Activated T-cell treated with anti-CD3 and anti-CD28 coated beads, Interleukin-2, amount 50 U/mL, for 4 hours (primary cell): ENCODE measurements at regions not wholly inside any gene's neighbourhood (a gene's known extent, or its start where the extent isn't known, plus 50 kb on each side); places are given as distances from the start of the nearest gene placed in this dataset.

Source experiments
- ATAC-seq, 2 donors: fragments of 200-7000 bp; cut with Tn5 transposase; one replicate each; pipeline ENCODE4 v1.10.0; 2021
- DNase-seq: peaks from one replicate; pipeline ENCODE4 v3.0.0-alpha.2; 2020
- H3K27me3 Mint-ChIP-seq: one replicate; pipeline ENCODE4 v1.8.0; 2021; ENCODE audit warnings: low read depth, mixed read lengths
- H3K36me3 Mint-ChIP-seq: one replicate; pipeline ENCODE4 v1.8.0; 2022; ENCODE audit warnings: mixed read lengths; ENCODE audit not compliant: insufficient read depth
- H3K4me1 Mint-ChIP-seq: one replicate; pipeline ENCODE4 v1.8.0; 2021; ENCODE audit warnings: low read depth, mixed read lengths
- H3K4me3 Mint-ChIP-seq: one replicate; pipeline ENCODE4 v1.8.0; 2021; ENCODE audit warnings: mild to moderate bottlenecking, moderate library complexity, mixed read lengths
- H3K9me3 Mint-ChIP-seq: one replicate; pipeline ENCODE4 v1.8.0; 2021; ENCODE audit warnings: mixed read lengths

- Mint-ChIP-seq H3K27me3 (no peaks in the 10 kb centered on the region), H3K4me3 (no peak overlapping the region), H3K9me3 (no peaks in the 10 kb centered on the region), H3K36me3 (no peaks in the 10 kb centered on the region), H3K4me1 (no peaks in the 10 kb centered on the region)
- DNase-seq = no peak
- ATAC-seq = no peak
Measured at GRCh38 chr1:65512383-65512782, 91.9 kb downstream of the LEPR start.

DNA sequence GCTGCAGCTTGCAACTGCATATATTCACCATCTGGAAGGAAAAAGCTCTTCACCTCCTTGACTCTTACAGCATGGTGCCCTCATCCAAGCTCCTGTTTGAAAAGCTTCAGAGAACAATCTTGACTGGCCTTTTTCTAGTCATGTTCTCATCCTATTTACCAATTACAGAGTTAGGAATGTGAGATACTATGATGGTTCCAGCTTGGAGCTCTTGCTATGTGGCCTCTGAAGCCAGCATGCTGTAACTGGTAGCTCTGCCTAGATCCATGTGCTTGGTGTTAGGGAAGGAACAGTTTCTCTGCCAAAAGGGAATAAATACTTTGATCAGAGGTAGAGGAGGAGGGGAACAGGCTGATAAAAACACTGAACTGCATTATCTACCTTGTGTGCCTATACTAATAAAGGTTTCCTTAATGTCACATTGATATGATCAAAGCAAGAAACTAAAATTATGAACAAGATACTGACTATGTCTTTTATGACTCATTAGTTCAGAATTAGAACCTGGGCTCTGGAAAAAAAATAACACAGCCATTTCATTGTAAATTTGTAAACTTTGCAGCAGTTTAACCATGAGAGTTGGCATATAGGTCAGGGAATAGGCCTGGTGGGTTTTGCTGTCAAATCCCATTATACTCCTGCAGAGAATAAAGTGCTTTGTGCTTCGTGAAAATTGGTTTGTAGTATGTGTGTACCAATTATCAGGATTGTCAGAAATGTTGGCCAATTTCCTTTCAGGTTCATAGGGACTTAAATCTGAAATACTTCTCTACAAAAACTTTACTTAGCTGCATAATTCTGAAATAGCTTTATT, 92.7 kb downstream of the LEPR start:
- no peaks in the 10 kb centered on the region for H3K9me3 Mint-ChIP-seq
- H3K27me3 Mint-ChIP-seq = no peaks in the 10 kb centered on the region

DNA sequence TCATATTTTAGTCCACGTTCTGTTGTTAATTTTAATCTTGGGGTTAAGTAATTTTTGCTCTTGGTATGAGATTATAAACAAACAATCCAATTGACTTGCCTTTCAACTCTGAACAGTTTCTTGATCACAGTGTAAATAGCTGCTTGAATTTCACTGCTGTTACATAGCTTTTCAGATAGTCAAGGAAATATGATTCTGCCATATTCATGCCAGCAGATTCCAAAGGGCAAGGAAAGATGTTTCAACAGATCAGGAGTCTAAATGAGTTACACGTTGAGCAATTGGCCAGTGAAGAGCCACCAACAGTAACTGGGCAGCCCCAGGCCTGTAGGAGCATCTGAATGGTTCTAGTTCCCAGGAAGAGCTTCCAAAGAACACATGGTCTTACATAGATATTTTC, 93.6 kb downstream of the LEPR start:
- Mint-ChIP-seq H3K36me3 (no peaks in the 10 kb centered on the region), H3K27me3 (no peaks in the 10 kb centered on the region), H3K4me3 (no peak overlapping the region), H3K9me3 (no peaks in the 10 kb centered on the region), H3K4me1 (no peaks in the 10 kb centered on the region)
- ATAC-seq (no peak), DNase-seq (no peak)

More for the DNA sequence above, 92.7 kb downstream of the LEPR start:
- H3K4me3 Mint-ChIP-seq = no peak overlapping the region
- H3K36me3 Mint-ChIP-seq = no peaks in the 10 kb centered on the region
- no peak for DNase-seq
- no peak for ATAC-seq
- no peaks in the 10 kb centered on the region for H3K4me1 Mint-ChIP-seq

DNA sequence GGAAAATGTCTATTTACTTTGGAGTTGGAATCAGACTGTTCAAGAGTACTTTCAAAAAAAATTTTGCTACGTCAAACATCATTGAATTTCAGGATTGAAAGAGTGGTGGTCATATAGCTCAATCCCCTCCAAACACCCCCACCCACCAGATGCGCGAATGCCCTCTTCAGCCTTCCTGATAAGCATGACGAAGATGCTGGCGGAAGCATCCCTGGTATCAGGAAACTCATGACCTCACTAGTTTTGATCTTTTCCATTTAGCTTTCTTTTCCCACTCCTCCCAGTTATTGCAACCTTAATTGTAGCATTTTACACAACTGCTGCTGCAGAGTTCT, 104.4 kb downstream of the LEPR start:
- Mint-ChIP-seq H3K27me3 (peaks cover 34% of the 10 kb centered on the region), H3K9me3 (no peaks in the 10 kb centered on the region), H3K4me3 (no peak overlapping the region), H3K4me1 (peaks cover 3% of the 10 kb centered on the region), H3K36me3 (peaks cover 1% of the 10 kb centered on the region)
- DNase-seq (no peak), ATAC-seq (no peak)

DNA sequence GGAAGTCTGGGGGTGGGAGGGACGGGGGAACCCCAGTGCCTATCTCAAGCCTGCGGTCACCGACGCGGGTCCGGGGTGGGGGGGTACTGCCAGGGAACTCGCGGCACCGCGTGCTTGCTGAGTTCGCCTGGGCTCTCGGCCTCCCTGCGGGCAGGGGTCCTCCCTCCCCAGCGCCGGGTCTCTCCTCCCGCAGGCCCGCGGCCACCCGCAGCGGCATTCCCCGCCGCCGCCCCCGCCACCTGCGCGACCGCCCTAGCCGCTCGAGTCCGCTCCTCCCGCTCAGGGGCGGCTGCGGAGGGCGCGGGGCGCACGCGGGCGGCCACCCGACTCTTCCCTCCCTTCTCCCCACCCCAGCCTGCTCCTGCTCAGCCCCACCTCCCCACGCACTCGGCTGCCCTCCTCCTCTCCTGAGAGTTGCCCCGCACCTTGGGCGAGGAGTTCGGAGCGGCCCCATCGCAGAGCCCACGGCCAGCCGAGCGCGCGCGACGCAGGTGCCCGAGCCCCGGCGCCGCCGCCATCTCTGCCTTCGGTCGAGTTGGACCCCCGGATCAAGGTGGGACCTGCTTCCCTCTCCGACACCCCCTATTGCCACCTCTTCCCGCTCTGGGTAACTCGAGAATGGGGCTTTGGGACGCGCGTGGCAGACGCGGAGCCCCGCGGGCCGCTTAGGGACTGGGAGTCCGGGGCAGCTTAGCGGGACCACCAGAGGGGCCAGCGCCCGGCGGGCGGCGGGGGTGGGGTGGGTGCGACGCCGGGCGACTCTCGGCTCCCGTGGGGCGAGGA, 105.0 kb downstream of the LEPR start:
- peaks cover 3% of the 10 kb centered on the region for H3K4me1 Mint-ChIP-seq
- no peaks in the 10 kb centered on the region for H3K9me3 Mint-ChIP-seq
- peaks cover 1% of the 10 kb centered on the region for H3K36me3 Mint-ChIP-seq

DNA sequence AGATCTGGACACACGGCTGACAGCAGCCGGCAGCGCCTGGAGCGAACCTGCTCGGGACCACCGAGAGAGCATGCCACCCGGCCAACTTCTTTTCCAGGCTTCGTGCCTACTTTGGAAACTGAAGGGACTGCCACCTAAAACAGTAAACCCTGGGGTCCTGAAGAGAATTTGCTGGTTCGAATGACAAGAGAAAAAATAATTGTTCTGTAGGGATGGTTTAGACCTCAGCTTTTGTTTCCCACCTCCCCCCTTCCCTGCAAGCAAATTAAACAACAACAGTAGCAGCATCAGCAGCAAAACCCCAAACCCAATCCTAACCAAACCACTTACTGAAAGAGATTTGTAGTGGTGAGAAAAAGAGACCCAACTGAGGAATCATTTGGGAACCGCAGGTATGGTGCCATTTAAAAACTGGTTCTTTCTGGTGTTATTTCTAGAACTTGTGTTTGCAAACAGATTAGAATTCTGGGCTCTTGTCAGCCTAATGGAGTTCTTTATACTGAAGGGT, 105.6 kb downstream of the LEPR start:
- DNase-seq = no peak
- peaks cover 1% of the 10 kb centered on the region for H3K36me3 Mint-ChIP-seq
- no peak for ATAC-seq
- peaks cover 4% of the 10 kb centered on the region for H3K9me3 Mint-ChIP-seq
- peaks cover 3% of the 10 kb centered on the region for H3K4me1 Mint-ChIP-seq
- peaks cover 43% of the 10 kb centered on the region for H3K27me3 Mint-ChIP-seq
- H3K4me3 Mint-ChIP-seq = no peak overlapping the region

More for the DNA sequence above, 105.0 kb downstream of the LEPR start:
- peak in 1 of 2 donors; percentile 30 for ATAC-seq
- peaks cover 37% of the 10 kb centered on the region for H3K27me3 Mint-ChIP-seq
- DNase-seq = no peak
- no peak overlapping the region for H3K4me3 Mint-ChIP-seq

DNA sequence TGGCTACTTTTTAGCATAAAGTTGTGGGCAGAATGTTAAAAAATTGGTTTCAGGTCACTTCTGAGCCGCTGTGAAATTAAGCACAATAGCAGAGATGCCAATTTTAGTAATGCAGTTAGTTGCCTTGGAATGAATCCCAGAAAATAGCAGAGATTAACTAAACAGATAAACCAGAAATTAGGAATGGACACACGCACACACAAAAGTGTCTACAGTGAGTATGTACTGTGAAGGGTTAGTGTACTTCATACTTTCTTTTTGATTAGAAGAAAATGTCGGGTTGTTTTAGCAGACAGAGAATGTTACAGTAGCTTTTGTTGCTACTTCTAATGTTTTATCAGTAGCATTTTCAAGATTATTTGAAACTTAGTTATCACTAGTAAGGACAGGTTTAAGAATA, 106.7 kb downstream of the LEPR start:
- no peak overlapping the region for H3K4me3 Mint-ChIP-seq
- H3K27me3 Mint-ChIP-seq = peaks cover 46% of the 10 kb centered on the region
- peaks cover 15% of the 10 kb centered on the region for H3K9me3 Mint-ChIP-seq
- H3K36me3 Mint-ChIP-seq = peaks cover 7% of the 10 kb centered on the region
- DNase-seq (no peak), ATAC-seq (no peak)
- peaks cover 3% of the 10 kb centered on the region for H3K4me1 Mint-ChIP-seq

DNA sequence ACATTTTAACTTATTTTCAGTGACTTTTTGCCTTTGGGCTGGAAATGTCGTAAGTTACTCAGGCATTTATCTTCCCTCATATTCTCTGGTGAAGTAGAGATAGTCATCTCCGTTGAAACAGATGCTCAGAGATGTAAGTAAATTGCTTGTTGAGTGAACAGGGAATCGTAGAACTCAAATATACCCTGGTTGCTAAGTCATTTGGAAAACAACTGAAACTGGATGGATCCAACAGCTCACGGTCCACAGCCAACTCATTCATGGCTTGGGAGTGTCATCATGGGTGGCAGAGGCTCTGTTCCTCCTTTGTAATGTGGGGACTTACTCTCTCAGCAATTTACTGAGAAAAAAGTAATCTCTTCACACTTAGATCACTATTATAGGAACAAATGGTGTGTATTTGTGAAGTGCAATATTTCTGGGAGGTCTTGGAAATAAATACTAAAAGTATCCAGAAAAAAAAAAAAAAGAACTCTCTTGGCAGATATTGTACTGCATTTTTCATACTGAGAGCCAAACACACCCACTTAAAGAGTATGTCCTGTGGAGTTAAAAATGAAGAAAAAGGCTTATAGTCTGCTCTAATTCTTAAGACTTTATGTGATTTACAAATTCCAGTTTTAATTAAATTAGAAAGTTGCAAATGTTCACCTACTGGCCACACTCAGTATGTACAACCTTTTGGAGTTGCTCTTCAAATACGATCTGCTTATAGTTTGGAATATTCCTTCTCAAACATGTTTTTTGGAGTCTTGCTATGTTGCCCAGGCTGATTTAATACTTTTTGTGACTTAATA, 107.4 kb downstream of the LEPR start:
- H3K36me3 Mint-ChIP-seq = peaks cover 7% of the 10 kb centered on the region
- peaks cover 3% of the 10 kb centered on the region for H3K4me1 Mint-ChIP-seq
- H3K4me3 Mint-ChIP-seq = no peak overlapping the region
- no peak for ATAC-seq
- H3K9me3 Mint-ChIP-seq = peaks cover 19% of the 10 kb centered on the region
- H3K27me3 Mint-ChIP-seq = peaks cover 47% of the 10 kb centered on the region
- no peak for DNase-seq

DNA sequence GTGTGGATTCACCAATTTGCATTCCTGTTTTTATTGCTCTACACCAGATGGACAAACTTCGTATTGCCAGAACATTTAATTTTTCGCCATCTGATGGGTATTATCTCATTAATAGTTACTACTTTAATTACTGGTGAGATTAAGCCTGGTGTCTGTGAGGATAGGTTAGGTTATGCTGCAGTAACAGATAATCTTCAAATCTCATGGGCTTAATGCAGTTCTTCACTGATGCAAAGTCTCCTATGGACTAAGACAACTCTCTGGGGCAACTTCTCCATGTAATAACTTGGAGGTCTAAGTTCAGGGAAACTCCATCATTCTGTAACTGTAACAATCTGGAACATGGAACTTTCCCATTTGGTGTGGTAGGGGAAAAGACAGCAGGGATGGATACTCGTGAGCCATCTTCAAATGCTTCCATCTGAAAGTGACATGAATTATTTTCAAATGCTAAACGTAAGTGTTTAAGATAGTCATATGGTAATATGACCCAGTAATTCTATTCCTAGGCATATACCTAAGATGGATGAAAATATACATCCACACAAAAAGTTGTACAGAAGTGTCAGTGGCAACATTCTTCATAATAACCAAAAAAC, 111.6 kb downstream of the LEPR start:
- ATAC-seq = no peak
- Mint-ChIP-seq H3K36me3 (peaks cover 5% of the 10 kb centered on the region), H3K4me1 (no peaks in the 10 kb centered on the region), H3K4me3 (no peak overlapping the region), H3K9me3 (peaks cover 19% of the 10 kb centered on the region), H3K27me3 (peaks cover 22% of the 10 kb centered on the region)
- DNase-seq = no peak

GRCh38 chr1:65535981-65536380, 115.5 kb downstream of the LEPR start:
- Mint-ChIP-seq H3K27me3 (peaks cover 8% of the 10 kb centered on the region), H3K4me1 (no peaks in the 10 kb centered on the region), H3K4me3 (no peak overlapping the region), H3K36me3 (peaks cover 5% of the 10 kb centered on the region), H3K9me3 (peaks cover 16% of the 10 kb centered on the region)
- DNase-seq (no peak), ATAC-seq (no peak)

- Mint-ChIP-seq H3K36me3 (no peaks in the 10 kb centered on the region), H3K9me3 (peaks cover 3% of the 10 kb centered on the region), H3K4me3 (no peak overlapping the region), H3K27me3 (no peaks in the 10 kb centered on the region), H3K4me1 (no peaks in the 10 kb centered on the region)
- DNase-seq = no peak
- ATAC-seq = no peak
Measured at GRCh38 chr1:65538086-65538485, 117.6 kb downstream of the LEPR start.

DNA sequence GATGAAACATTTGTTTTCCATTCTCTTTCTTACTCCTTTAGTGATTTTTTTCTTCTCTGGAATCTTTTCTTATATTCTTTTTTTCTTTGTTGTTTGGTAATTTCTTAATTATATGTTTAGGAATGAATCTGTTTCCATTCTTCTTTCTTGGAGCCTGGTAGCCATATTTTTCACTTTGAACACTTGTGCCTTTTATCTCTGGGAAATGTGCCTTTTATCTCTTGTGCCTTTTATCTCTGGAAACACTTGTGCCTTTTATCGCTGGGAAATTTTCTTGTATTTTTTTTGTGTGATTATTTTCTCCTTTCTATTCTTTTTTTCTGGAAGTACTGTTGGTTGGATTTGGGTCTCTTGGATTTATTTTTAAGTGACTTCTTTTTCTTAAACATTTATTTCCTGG, 118.2 kb downstream of the LEPR start:
- Mint-ChIP-seq H3K9me3 (peaks cover 6% of the 10 kb centered on the region), H3K4me1 (no peaks in the 10 kb centered on the region), H3K36me3 (no peaks in the 10 kb centered on the region), H3K4me3 (no peak overlapping the region), H3K27me3 (no peaks in the 10 kb centered on the region)
- ATAC-seq (no peak), DNase-seq (no peak)

DNA sequence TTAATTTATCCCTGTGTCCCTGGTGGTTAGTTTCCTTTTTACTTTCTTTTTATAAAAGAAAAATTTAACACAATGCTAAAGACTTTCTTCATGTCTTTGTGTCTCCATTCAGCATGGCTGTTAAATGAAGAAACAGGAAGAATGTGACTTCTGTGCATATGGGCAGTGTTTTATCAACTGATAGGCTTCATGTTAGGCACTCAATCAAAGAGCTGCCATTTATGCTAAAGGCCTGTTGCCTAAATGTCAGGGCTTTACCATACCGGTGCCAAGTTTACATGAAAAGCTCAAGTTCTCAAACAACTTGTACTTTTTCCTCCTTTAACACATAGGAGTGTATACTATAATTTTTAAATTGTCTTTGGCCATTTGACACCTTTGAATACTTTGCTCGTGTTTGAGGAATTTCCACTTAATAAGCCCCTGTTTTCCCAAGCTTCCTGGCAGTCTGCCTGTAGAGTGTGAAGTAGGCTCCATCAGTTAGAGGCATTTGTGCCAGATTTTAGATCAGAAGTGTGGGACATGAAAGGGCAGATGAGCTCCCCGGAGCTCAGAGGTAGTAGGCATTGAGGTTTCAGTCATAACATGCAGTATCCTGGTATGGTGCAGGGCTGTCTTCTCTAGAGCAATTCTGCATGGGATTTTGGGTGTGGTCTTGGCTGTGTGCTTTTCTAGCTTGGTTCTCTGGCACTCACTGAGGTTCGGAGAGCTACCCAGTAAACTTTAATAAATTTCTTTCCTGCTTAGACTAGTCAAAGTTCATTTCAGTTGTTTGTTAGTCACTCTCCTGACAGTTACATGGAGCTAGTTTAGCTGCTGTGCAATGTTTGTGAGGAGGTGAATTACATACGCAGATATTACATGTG, 119.0 kb downstream of the LEPR start:
- Mint-ChIP-seq H3K36me3 (no peaks in the 10 kb centered on the region), H3K4me1 (no peaks in the 10 kb centered on the region), H3K4me3 (no peak overlapping the region), H3K27me3 (no peaks in the 10 kb centered on the region), H3K9me3 (peaks cover 6% of the 10 kb centered on the region)
- ATAC-seq (no peak), DNase-seq (no peak)
